Fibroblast of upper back skin (primary cell): ENCODE measurements at regions not wholly inside any gene's neighbourhood (a gene's known extent, or its start where the extent isn't known, plus 50 kb on each side); places are given as distances from the start of the nearest gene placed in this dataset.

Experiments
- DNase-seq: peaks from one replicate; pipeline ENCODE4 v3.0.0-alpha.2; 2013

- DNase-seq: no peak
Measured at GRCh38 chr9:26483991-26484390, 408.6 kb downstream of the CAAP1 start.

- no peak for DNase-seq
Measured at GRCh38 chr9:26477963-26478362, 414.6 kb downstream of the CAAP1 start.

- DNase-seq: no peak
Measured at GRCh38 chr9:26471261-26471660, 421.3 kb downstream of the CAAP1 start.

- DNase-seq: no peak
Measured at GRCh38 chr9:26470284-26470683, 422.3 kb downstream of the CAAP1 start.

- DNase-seq: no peak
Measured at GRCh38 chr9:26463837-26464236, 428.8 kb downstream of the CAAP1 start.

GRCh38 chr9:26462751-26463150 is 429.9 kb downstream of the CAAP1 start:
- no peak for DNase-seq

GRCh38 chr9:26462213-26462612 is 430.4 kb downstream of the CAAP1 start:
- no peak for DNase-seq

GRCh38 chr9:26460624-26461023 is 432.0 kb downstream of the CAAP1 start:
- DNase-seq: no peak

- DNase-seq: no peak
Measured at GRCh38 chr9:26459959-26460358, 432.6 kb downstream of the CAAP1 start.

- no peak for DNase-seq
Measured at GRCh38 chr9:26458054-26458453, 434.5 kb downstream of the CAAP1 start.

GRCh38 chr9:26457151-26457550 is 435.5 kb downstream of the CAAP1 start:
- no peak for DNase-seq

- DNase-seq: no peak
Measured at GRCh38 chr9:26439061-26439624, 453.5 kb downstream of the CAAP1 start.

- no peak for DNase-seq
Measured at GRCh38 chr9:26437056-26437711, 455.4 kb downstream of the CAAP1 start.

GRCh38 chr9:26426551-26427131 is 466.0 kb downstream of the CAAP1 start:
- DNase-seq: no peak

- no peak for DNase-seq
Measured at GRCh38 chr9:26418480-26418879, 474.1 kb downstream of the CAAP1 start.

- DNase-seq: no peak
Measured at GRCh38 chr9:26415528-26415927, 477.1 kb downstream of the CAAP1 start.

GRCh38 chr9:26413611-26414010 is 479.0 kb downstream of the CAAP1 start:
- no peak for DNase-seq

- DNase-seq: peak; percentile 5
Measured at GRCh38 chr9:26412446-26412845, 480.2 kb downstream of the CAAP1 start.

- DNase-seq: no peak
Measured at GRCh38 chr9:26406676-26407075, 485.9 kb downstream of the CAAP1 start.

- DNase-seq: no peak
Measured at GRCh38 chr9:26399556-26399955, 493.0 kb downstream of the CAAP1 start.

- no peak for DNase-seq
Measured at GRCh38 chr9:26394025-26394424, 498.6 kb downstream of the CAAP1 start.

- no peak for DNase-seq
Measured at GRCh38 chr9:26392639-26393038, 500.0 kb downstream of the CAAP1 start.

GRCh38 chr9:26391036-26391435 is 501.6 kb downstream of the CAAP1 start:
- no peak for DNase-seq

GRCh38 chr9:26375448-26375847 is 517.2 kb downstream of the CAAP1 start:
- DNase-seq: peak; percentile 72

- DNase-seq: no peak
Measured at GRCh38 chr9:26373616-26374015, 519.0 kb downstream of the CAAP1 start.
